T-helper 17 cell (primary cell): ENCODE measurements at regions not wholly inside any gene's neighbourhood (a gene's known extent, or its start where the extent isn't known, plus 50 kb on each side); places are given as distances from the start of the nearest gene placed in this dataset.

Source experiments
- ATAC-seq: fragments of 150-1000 bp; cut with Tn5 transposase; 2 replicates; pipeline ENCODE4 v1.10.0; 2021; ENCODE audit warnings: mild to moderate bottlenecking, moderate library complexity
- DNase-seq, 3 donors: peaks; one replicate each; pipeline versions ENCODE4 v3.0.0 to v3.0.0-alpha.2; 2020 to 2021
- H3K9me3 ChIP-seq: one replicate; pipeline ENCODE4 v1.7.0; 2013; ENCODE audit warnings: low read length, mild to moderate bottlenecking; ENCODE audit not compliant: control insufficient read depth, poor library complexity, severe bottlenecking
- H3K27ac Mint-ChIP-seq: one replicate; pipeline ENCODE4 v1.8.0; 2022; ENCODE audit warnings: mild to moderate bottlenecking, moderate library complexity, mixed read lengths
- H3K27me3 Mint-ChIP-seq: one replicate; pipeline ENCODE4 v1.8.0; 2022; ENCODE audit warnings: mixed read lengths
- H3K36me3 Mint-ChIP-seq: one replicate; pipeline ENCODE4 v1.8.0; 2022; ENCODE audit warnings: low read depth, mixed read lengths
- H3K4me1 Mint-ChIP-seq: one replicate; pipeline ENCODE4 v1.8.0; 2022; ENCODE audit warnings: mild to moderate bottlenecking, mixed read lengths
- H3K4me3 Mint-ChIP-seq: one replicate; pipeline ENCODE4 v1.8.0; 2022; ENCODE audit warnings: mild to moderate bottlenecking, moderate library complexity, mixed read lengths

DNA sequence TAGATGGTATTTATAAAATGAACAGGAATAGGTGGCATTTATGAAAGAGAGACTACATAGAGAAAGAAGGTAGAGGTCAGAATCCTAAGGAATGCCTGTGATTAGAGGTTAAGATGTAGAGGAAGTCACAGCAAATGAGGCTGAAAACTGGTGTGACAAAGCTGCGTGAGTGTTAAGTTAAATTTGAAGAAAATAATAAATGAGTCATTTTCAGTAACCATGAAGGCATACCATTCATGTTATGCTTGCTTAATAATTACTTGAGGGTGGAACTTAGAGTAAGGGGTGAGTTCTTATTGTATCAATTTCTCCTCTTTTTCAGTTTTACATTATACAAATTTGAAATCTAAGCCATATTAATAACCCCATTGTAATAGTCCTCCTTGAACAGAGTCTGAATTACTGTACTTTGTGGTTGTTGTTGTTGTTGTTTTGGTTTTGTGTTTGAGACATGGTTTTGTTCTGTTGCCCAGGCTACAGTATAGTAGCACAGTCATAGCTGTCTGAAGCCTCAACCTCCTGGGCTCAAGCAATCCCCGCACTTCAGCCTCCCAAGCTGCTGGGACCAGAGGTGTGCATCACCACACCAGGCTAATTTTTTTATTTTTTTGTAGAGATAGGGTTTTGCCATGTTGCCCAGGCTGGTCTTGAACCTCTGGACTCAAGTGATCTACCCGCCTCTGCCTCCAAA is 761.5 kb downstream of the GALC start:
- no peak for DNase-seq
- no peaks in the 10 kb centered on the region for H3K36me3 Mint-ChIP-seq
- no peak overlapping the region for H3K4me3 Mint-ChIP-seq
- H3K4me1 Mint-ChIP-seq, result no peaks in the 10 kb centered on the region
- H3K27ac Mint-ChIP-seq, result no peak overlapping the region
- no peaks in the 10 kb centered on the region for H3K27me3 Mint-ChIP-seq
- no peak for ATAC-seq
- no peaks in the 10 kb centered on the region for H3K9me3 ChIP-seq

DNA sequence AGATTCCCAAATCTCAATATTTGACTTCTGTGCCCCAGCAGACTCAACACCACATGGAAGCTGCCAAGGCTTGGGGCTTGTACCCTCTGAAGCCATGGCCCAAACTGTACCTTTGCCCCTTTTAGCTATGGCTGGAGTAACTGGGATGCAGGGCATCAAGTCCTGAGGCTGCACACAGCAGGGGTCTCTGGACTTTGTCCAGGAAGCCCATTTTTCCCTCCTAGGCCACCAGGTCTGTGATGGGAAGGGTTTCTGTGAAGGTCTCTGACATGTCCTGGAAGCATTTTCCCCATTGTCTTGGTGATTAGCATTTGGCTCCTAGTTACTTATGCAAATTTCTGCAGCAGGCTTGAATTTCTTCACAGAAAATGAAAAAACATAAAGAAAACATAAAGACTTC is 762.3 kb downstream of the GALC start:
- no peaks in the 10 kb centered on the region for H3K36me3 Mint-ChIP-seq
- no peak overlapping the region for H3K4me3 Mint-ChIP-seq
- DNase-seq (no peak), ATAC-seq (no peak)
- H3K27me3 Mint-ChIP-seq, result no peaks in the 10 kb centered on the region
- no peak overlapping the region for H3K27ac Mint-ChIP-seq
- no peaks in the 10 kb centered on the region for H3K4me1 Mint-ChIP-seq
- H3K9me3 ChIP-seq, result no peaks in the 10 kb centered on the region

DNA sequence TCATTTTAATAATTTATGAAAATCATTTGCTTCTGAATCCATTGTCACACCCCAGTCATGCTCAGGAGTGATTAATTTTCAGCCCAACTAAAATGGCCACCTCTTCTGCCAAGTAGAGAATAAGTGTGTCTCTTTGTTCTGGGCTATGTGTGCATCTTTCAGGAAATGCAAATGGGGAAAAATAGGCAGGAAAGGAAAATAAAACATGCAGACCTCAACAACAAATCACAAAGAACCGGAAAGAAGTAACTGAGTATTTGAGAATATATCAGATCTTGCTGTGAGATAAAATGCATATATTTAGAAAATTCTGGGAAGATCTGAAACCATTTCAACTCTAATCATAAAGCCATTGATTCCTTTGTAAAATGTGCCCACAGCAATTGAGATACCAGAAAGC is 763.9 kb downstream of the GALC start:
- Mint-ChIP-seq H3K27ac (no peak overlapping the region), H3K4me1 (no peaks in the 10 kb centered on the region), H3K4me3 (no peak overlapping the region), H3K27me3 (no peaks in the 10 kb centered on the region), H3K36me3 (no peaks in the 10 kb centered on the region)
- ATAC-seq (no peak), DNase-seq (no peak)
- H3K9me3 ChIP-seq, result no peaks in the 10 kb centered on the region

DNA sequence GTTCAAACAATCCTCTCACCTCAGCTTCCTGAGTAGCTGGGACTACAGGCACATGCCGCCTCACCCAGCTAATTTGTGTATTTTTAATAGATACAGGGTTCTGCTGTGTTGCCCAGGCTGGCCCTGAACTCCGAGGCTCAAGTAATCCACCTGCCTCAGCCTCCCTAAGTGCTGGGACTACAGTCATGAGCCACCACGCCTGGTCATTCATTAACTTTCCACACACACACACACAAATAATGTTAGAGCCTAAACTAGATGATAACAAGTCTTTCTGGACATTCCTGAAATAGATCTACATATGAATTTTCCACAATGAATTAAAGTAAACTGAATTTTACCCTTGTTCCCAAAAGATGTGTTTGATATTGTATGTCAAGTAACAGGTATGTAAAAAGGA is 776.0 kb downstream of the GALC start:
- DNase-seq, result no peak
- ATAC-seq, result no peak
- Mint-ChIP-seq H3K4me3 (no peak overlapping the region), H3K27ac (no peak overlapping the region), H3K27me3 (no peaks in the 10 kb centered on the region), H3K36me3 (no peaks in the 10 kb centered on the region), H3K4me1 (no peaks in the 10 kb centered on the region)
- H3K9me3 ChIP-seq, result no peaks in the 10 kb centered on the region

DNA sequence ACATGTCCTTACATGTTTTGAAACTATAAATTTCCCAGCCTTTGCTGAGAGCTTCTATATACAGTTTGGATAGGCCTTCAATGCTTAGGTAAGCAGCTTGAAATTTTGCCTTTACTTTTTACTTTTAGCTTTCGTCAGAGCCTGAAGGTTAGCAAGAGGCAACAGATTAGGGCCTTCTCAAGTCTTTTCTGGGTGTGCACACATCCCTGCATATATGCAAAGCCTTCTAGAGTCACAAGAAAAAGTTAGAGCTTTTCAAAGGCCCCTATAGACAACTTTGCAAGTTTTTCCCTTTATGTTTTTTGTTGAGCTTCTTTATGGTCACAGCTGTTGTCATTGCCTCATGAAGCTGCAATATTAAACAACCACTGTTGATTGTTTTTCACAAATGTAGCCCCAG is 778.4 kb downstream of the GALC start:
- DNase-seq (no peak), ATAC-seq (no peak)
- Mint-ChIP-seq H3K36me3 (no peaks in the 10 kb centered on the region), H3K27ac (no peak overlapping the region), H3K4me3 (no peak overlapping the region), H3K4me1 (no peaks in the 10 kb centered on the region), H3K27me3 (no peaks in the 10 kb centered on the region)
- no peaks in the 10 kb centered on the region for H3K9me3 ChIP-seq

DNA sequence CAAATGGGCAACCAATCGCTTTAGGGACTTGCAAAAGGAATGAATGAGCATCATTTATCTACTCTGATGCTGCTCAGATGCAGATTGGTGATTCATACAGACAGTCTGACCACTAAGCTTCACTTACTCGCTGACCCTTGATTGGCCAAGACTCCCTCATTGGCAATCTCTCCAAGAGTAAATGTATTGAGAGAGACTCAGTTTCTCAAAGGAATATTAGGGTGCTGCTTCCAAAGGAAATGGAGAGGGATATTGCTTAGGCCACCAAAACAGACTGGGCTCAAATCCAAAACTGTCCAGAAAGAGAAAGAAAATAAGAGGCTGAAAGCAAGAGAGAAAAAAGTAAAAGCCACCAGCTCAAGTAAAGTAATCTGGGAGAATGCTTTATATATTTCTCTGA is 785.2 kb downstream of the GALC start:
- H3K9me3 ChIP-seq, result peaks cover 3% of the 10 kb centered on the region
- ATAC-seq (no peak), DNase-seq (no peak)
- no peaks in the 10 kb centered on the region for H3K27me3 Mint-ChIP-seq
- H3K4me3 Mint-ChIP-seq, result no peak overlapping the region
- H3K36me3 Mint-ChIP-seq, result no peaks in the 10 kb centered on the region
- no peak overlapping the region for H3K27ac Mint-ChIP-seq
- H3K4me1 Mint-ChIP-seq, result no peaks in the 10 kb centered on the region

DNA sequence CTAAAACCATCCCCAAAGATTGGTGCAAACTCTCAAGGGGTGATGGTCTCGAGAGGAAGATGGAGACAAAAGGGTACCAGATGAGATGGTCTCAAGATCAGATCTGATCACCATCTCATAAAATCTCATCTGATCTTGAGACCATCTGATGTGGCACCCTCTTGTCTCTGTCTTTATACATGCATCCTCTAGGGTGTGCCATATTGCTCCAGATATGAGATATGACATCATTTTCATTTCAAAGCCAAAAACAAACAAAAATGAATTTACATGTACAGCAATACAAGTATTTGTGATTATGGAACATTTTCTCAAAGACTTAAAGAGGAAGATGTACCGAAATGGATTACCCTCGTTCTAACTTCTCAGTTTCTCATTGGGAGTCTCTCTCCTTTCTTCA is 787.2 kb downstream of the GALC start:
- Mint-ChIP-seq H3K4me3 (no peak overlapping the region), H3K4me1 (no peaks in the 10 kb centered on the region), H3K27me3 (no peaks in the 10 kb centered on the region), H3K36me3 (no peaks in the 10 kb centered on the region), H3K27ac (no peak overlapping the region)
- no peak for DNase-seq
- no peak for ATAC-seq
- peaks cover 3% of the 10 kb centered on the region for H3K9me3 ChIP-seq

DNA sequence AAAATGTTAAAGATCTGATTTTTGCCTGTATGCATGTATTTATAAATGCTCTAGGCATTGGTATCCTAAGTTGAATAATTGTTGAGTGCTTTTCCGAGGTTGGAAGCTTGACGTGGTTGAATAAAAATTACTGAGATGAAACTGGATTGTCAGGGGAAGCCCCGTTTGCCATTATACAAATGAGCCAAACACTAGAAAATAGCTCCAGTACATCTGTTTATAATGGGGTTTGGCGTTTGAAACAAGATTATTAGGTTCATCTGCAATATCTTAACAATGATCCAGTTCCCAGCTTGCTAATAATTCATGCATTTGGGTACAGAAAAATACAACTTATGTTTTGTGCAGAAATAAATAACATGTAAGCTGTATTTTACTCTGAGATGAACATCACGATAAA is 789.6 kb downstream of the GALC start:
- peaks cover 3% of the 10 kb centered on the region for H3K9me3 ChIP-seq
- no peak for DNase-seq
- H3K4me3 Mint-ChIP-seq, result no peak overlapping the region
- no peaks in the 10 kb centered on the region for H3K27me3 Mint-ChIP-seq
- H3K36me3 Mint-ChIP-seq, result no peaks in the 10 kb centered on the region
- ATAC-seq, result no peak
- no peaks in the 10 kb centered on the region for H3K4me1 Mint-ChIP-seq
- no peak overlapping the region for H3K27ac Mint-ChIP-seq

DNA sequence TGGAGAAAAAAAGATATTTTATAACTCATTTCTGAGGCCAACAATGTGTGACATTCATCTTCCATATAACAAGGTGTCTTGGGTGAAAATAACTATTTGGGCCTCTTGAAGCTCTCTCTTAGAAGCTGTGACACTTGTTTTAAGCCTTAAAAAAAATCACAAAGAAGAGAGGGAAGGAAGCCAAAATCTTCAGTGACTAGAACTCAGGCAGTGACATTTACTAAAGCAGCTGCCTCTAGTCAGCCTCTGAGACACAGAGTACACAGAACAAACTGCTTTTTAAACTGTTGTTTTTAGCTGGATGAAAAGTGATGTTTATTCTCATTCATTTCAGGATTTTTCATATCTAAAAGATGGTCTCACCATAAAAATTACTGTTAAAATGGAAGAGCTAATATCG is 793.6 kb downstream of the GALC start:
- Mint-ChIP-seq H3K4me1 (no peaks in the 10 kb centered on the region), H3K27ac (no peak overlapping the region), H3K36me3 (no peaks in the 10 kb centered on the region), H3K4me3 (no peak overlapping the region), H3K27me3 (no peaks in the 10 kb centered on the region)
- DNase-seq (no peak), ATAC-seq (no peak)
- H3K9me3 ChIP-seq, result no peaks in the 10 kb centered on the region

DNA sequence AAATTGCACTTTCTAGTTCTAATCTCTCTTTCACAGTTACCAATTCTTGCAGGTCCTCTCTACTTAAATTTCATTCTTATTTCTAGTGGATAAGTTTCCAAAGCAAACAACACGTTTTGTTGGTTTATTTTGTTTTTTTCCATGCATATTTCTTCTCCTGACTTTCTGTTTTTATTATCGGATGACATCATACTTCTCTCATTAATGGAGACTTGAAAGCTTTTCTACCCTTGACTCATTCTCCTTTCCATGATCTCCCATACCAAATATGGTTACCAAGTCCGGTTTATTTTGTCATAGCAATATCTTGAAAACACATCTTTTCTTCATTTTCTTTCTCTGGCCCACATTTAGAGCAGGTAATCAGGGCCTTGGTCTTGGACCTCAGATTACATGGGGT is 796.5 kb downstream of the GALC start:
- no peak for ATAC-seq
- no peak overlapping the region for H3K4me3 Mint-ChIP-seq
- no peaks in the 10 kb centered on the region for H3K9me3 ChIP-seq
- DNase-seq, result no peak
- no peak overlapping the region for H3K27ac Mint-ChIP-seq
- no peaks in the 10 kb centered on the region for H3K4me1 Mint-ChIP-seq
- H3K27me3 Mint-ChIP-seq, result no peaks in the 10 kb centered on the region
- no peaks in the 10 kb centered on the region for H3K36me3 Mint-ChIP-seq

DNA sequence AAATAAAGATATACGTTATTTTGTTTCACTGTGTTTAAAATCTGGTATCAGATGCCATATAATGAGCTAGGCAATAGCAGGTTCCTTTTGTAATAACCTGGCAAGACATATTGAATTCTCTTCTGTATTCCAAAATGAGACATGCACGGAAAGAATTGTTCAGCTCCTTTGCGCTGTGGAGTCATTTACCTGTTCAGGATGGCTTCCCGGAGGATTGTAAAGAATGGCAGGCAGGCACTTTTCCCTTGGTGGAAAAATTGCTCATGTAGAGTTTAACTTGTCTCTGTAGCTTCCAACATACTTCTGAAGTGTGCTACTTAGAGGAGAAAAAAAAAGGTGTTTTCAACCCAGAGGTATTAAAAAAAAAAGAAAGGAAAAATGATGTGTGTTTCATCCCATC is 805.2 kb downstream of the GALC start:
- Mint-ChIP-seq H3K27ac (no peak overlapping the region), H3K27me3 (no peaks in the 10 kb centered on the region), H3K4me1 (no peaks in the 10 kb centered on the region), H3K36me3 (no peaks in the 10 kb centered on the region), H3K4me3 (no peak overlapping the region)
- H3K9me3 ChIP-seq, result no peaks in the 10 kb centered on the region
- DNase-seq, result no peak
- no peak for ATAC-seq

DNA sequence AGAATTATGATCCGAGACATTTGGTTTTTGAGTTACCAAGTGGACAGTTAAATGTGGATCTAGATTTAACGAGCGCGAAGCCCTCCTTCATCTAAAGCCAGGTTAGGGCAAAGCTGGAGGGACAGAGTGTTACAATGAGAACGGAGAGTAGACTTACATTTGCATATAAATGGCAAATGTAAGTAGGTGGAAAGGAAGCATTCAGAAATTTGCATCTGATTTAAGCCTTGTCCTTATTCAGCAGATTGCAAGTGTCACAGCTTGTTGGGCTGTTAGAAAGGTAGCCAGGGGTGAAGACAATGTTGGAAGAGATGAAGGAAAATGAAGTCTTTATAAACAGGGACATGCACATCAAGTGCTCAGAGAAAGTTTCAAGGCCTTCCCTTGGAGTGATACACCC is 806.2 kb downstream of the GALC start:
- ATAC-seq (no peak), DNase-seq (no peak)
- H3K9me3 ChIP-seq, result no peaks in the 10 kb centered on the region
- H3K27me3 Mint-ChIP-seq, result no peaks in the 10 kb centered on the region
- no peak overlapping the region for H3K4me3 Mint-ChIP-seq
- no peaks in the 10 kb centered on the region for H3K4me1 Mint-ChIP-seq
- H3K36me3 Mint-ChIP-seq, result no peaks in the 10 kb centered on the region
- no peak overlapping the region for H3K27ac Mint-ChIP-seq

DNA sequence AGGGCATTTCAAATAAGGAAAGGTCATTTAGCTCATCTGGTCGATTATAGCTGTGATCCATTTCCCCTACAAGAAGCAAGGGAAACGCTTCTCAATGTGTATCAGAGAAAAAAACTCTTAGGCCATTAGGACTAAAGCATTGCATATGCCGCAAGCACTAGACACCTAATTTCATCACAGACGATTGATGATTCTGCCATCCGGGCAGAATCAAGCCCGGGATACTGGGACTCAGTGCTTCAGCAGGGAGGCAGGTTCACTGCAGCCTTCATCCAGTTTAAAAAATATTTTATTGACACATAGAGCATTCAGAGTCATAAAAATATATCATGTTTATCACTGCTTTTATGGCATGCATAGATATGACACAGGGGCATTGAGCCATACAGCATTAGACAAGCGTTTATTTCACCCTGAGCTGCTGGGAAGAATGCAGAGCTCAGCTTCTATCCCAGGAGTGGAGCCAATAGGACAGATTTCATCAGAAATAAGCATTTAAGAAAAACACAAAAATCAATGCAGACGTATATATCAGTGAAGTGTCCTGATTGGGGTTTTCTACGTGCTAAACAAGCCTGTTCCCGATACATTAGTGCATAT is 806.9 kb downstream of the GALC start:
- DNase-seq (no peak), ATAC-seq (no peak)
- Mint-ChIP-seq H3K27ac (no peak overlapping the region), H3K4me1 (no peaks in the 10 kb centered on the region), H3K4me3 (no peak overlapping the region), H3K27me3 (no peaks in the 10 kb centered on the region), H3K36me3 (no peaks in the 10 kb centered on the region)
- no peaks in the 10 kb centered on the region for H3K9me3 ChIP-seq

DNA sequence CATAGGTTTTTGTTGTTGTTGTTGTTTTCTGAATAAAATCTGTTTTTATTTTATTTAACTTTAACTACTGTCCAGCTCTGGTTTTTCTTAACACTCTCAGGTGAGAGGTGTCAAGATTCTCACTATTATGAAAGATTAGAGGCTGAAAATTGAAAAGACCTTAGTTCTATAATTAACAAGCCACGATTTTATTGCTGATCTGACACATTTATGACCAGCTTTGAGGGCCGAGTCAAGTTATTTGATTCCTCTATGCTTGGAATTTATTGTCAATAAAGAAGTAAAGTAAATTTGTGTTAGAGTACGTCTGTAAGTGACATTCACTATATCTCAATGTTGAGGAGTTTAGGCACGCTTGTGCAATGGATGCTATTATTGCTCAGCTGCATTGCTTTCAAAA is 808.8 kb downstream of the GALC start:
- H3K9me3 ChIP-seq, result no peaks in the 10 kb centered on the region
- Mint-ChIP-seq H3K36me3 (no peaks in the 10 kb centered on the region), H3K27ac (no peak overlapping the region), H3K4me3 (no peak overlapping the region), H3K4me1 (no peaks in the 10 kb centered on the region), H3K27me3 (no peaks in the 10 kb centered on the region)
- DNase-seq, result no peak
- no peak for ATAC-seq
